HCT116 (cell line): ENCODE measurements at regions not wholly inside any gene's neighbourhood (a gene's known extent, or its start where the extent isn't known, plus 50 kb on each side); places are given as distances from the start of the nearest gene placed in this dataset.

Experiments used
- ATAC-seq: fragments of 200-7000 bp; cut with Tn5 transposase; 2 replicates; pipeline ENCODE4 v1.9.1; 2020; ENCODE audit warnings: mild to moderate bottlenecking, moderate library complexity
- BruUV-seq: library from RNA; stranded (reverse); fragments of 400-500 nt; replicated peaks from 2 replicates; lab custom pipeline; 2021; lab: Mats Ljungman, UMichigan
- CTCF ChIA-PET: fragments of 300-600 bp; sonication (Branson Sonifier 250); formaldehyde crosslinking; loops from one replicate; lab custom pipeline; 2021; ENCODE audit warnings: antibody characterized with exemption; lab: Charles Lee
- POLR2A ChIA-PET: fragments of 300-600, 350-600 bp; sonication (Branson Sonifier 250); formaldehyde crosslinking; loops from one replicate; lab custom pipeline; 2021; ENCODE audit warnings: antibody characterized with exemption; lab: Charles Lee
- RAD21 ChIA-PET, 2 experiments: fragments of 300-600 bp; sonication (Branson Sonifier 250); formaldehyde crosslinking; loops; one replicate each; lab custom pipeline; 2023; ENCODE audit warnings: low total read pairs in 2 of 2; ENCODE audit not compliant: uncharacterized antibody in 2 of 2, unreplicated experiment in 2 of 2, low non-redundant PET in 1 of 2; lab: Charles Lee
- DNase-seq: peaks from one replicate; pipeline ENCODE4 v3.0.0-alpha.2; 2010; ENCODE audit warnings: low read depth, low spot score
- H2AFZ ChIP-seq: fragments of 200-600 bp; shearing (Covaris generic), sonication (generic); 2 replicates; pipeline ENCODE4 v1.6.1; 2017; ENCODE audit warnings: low read depth, mixed run types, mixed read lengths, antibody characterized with exemption, low read length; ENCODE audit not compliant: poor library complexity, severe bottlenecking
- H3K27ac ChIP-seq: 2 replicates; pipeline ENCODE4 v1.5.1; 2012; ENCODE audit warnings: low read depth, low read length
- H3K27me3 ChIP-seq: fragments of 200-600 bp; sonication (generic); 2 replicates; pipeline ENCODE4 v1.6.1; 2016; ENCODE audit warnings: mixed run types, low read length, mixed read lengths; ENCODE audit not compliant: insufficient read depth
- H3K36me3 ChIP-seq, 2 experiments: fragments of 200-500 bp in 1 of 2; fragments of 200-600 bp in 1 of 2; sonication (Bioruptor generic) in 1 of 2; sonication (generic) in 1 of 2; 2 replicates each; pipeline versions ENCODE4 v1.5.1 to v1.6.1; 2014 to 2016; ENCODE audit warnings: low read length in 2 of 2, inconsistent platforms in 1 of 2, mixed read lengths in 1 of 2, mixed run types in 1 of 2; ENCODE audit not compliant: insufficient read depth in 2 of 2, control insufficient read depth in 1 of 2
- H3K4me1 ChIP-seq, 2 experiments: fragments of 200-600 bp in 1 of 2; sonication (generic) in 1 of 2; 2 replicates each; pipeline versions ENCODE4 v1.5.1 to v1.6.1; 2012 to 2017; ENCODE audit warnings: low read length in 2 of 2, inconsistent platforms in 1 of 2, mild to moderate bottlenecking in 1 of 2, mixed read lengths in 1 of 2, mixed run types in 1 of 2, moderate library complexity in 1 of 2; ENCODE audit not compliant: insufficient read depth in 2 of 2, control insufficient read depth in 1 of 2
- H3K4me2 ChIP-seq: fragments of 200-600 bp; sonication (generic); 2 replicates; pipeline ENCODE4 v1.6.1; 2017; ENCODE audit warnings: mixed run types, low read length, mixed read lengths
- H3K4me3 ChIP-seq, 2 experiments: fragments of 200-600 bp in 1 of 2; sonication (generic) in 1 of 2; replicated peaks in 1 of 2; 2 replicates each; pipeline ENCODE4 v1.5.1; 2011 to 2016; ENCODE audit warnings: low read length in 2 of 2, control low read depth in 1 of 2, low read depth in 1 of 2, mild to moderate bottlenecking in 1 of 2, mixed read lengths in 1 of 2, mixed run types in 1 of 2
- H3K79me2 ChIP-seq: fragments of 200-600 bp; sonication (generic); 2 replicates; pipeline ENCODE4 v1.6.1; 2017; ENCODE audit warnings: mild to moderate bottlenecking, mixed run types, low read length, moderate library complexity, mixed read lengths; ENCODE audit not compliant: insufficient read depth
- H3K9ac ChIP-seq: fragments of 200-600 bp; sonication (generic); 2 replicates; pipeline ENCODE4 v1.6.1; 2016; ENCODE audit warnings: low read length, mixed read lengths
- H3K9me2 ChIP-seq: fragments of 200-600 bp; sonication (generic), shearing (Covaris generic); 2 replicates; pipeline ENCODE4 v1.6.1; 2017; ENCODE audit warnings: mixed run types, mild to moderate bottlenecking, moderate library complexity; ENCODE audit not compliant: insufficient read depth
- H3K9me3 ChIP-seq, 2 experiments: fragments of 200-500 bp in 1 of 2; fragments of 200-600 bp in 1 of 2; sonication (Bioruptor generic) in 1 of 2; sonication (generic) in 1 of 2; 2 replicates each; pipeline ENCODE4 v1.6.1; 2014 to 2017; ENCODE audit warnings: low read length in 2 of 2, mixed read lengths in 2 of 2, inconsistent platforms in 1 of 2, low read depth in 1 of 2, mild to moderate bottlenecking in 1 of 2, mixed run types in 1 of 2, moderate library complexity in 1 of 2; ENCODE audit not compliant: control insufficient read depth in 1 of 2, insufficient read depth in 1 of 2
- H4K20me1 ChIP-seq: fragments of 200-600 bp; sonication (generic), shearing (Covaris generic); 2 replicates; pipeline ENCODE4 v1.6.1; 2017; ENCODE audit warnings: mixed run types, mild to moderate bottlenecking, moderate library complexity; ENCODE audit not compliant: insufficient read depth
- ATF3 ChIP-seq: IDR thresholded peaks from 2 replicates; pipeline ENCODE4 v1.6.1; 2012
- CTCF ChIP-seq, 3 experiments: fragments of 200-600 bp in 1 of 3; sonication (generic) in 1 of 3; IDR thresholded peaks in 2 of 3; conservative IDR thresholded peaks in 1 of 3; 2 replicates each; pipeline ENCODE4 v1.5.1; 2012 to 2017; ENCODE audit warnings: low read depth in 2 of 3, low read length in 2 of 3, antibody characterized with exemption in 1 of 3, borderline replicate concordance in 1 of 3, control low read depth in 1 of 3, mild to moderate bottlenecking in 1 of 3, mixed read lengths in 1 of 3, mixed run types in 1 of 3, moderate library complexity in 1 of 3; ENCODE audit not compliant: insufficient read depth in 1 of 3
- EZH2 ChIP-seq: fragments of 200-600 bp; sonication (generic); IDR thresholded peaks from 2 replicates; pipeline ENCODE4 v1.6.1; 2017; ENCODE audit warnings: antibody characterized with exemption, mixed run types
- EZH2phosphoT487 ChIP-seq: fragments of 200-600 bp; IDR thresholded peaks from 2 replicates; pipeline ENCODE4 v1.6.1; 2018; ENCODE audit warnings: antibody characterized with exemption, borderline replicate concordance
- JUND ChIP-seq: IDR thresholded peaks from 2 replicates; pipeline ENCODE4 v1.6.1; 2012
- POLR2A ChIP-seq: IDR thresholded peaks from 2 replicates; pipeline ENCODE4 v1.7.0; 2011; ENCODE audit warnings: borderline replicate concordance; ENCODE audit not compliant: insufficient read depth, insufficient read length; ENCODE audit errors: extremely low read depth
- RAD21 ChIP-seq: IDR thresholded peaks from 2 replicates; pipeline ENCODE4 v1.6.1; 2012; ENCODE audit warnings: low read depth, mild to moderate bottlenecking
- ZNF274 ChIP-seq: fragments of 200-500 bp; sonication (Bioruptor generic); IDR thresholded peaks from 2 replicates; pipeline ENCODE4 v1.6.1; 2014; ENCODE audit warnings: mild to moderate bottlenecking, low read depth, low read length, inconsistent platforms
- intact Hi-C: fragments of 100-400 bp; cut with micrococcal nuclease; formaldehyde crosslinking; loops from 2 replicates; pipeline ENCODE4 v1.10.0; 2022

- TF ChIP-seq ZNF274: no peak
Measured at GRCh38 chr22:22341736-22342135, 97.2 kb downstream of the VPREB1 start (continued).

GRCh38 chr22:22342697-22343580, 98.4 kb downstream of the VPREB1 start:
- RAD21 ChIA-PET: no interaction called here
- peak overlapping the region; percentile 54 for H2AFZ ChIP-seq
- no peaks in the 10 kb centered on the region for H4K20me1 ChIP-seq
- no peaks in the 10 kb centered on the region for H3K9me2 ChIP-seq
- peaks cover 25% of the 10 kb centered on the region; the same call in 1 of the 2 replicates for H3K27me3 ChIP-seq
- H3K9me3 ChIP-seq: no peaks in the 10 kb centered on the region
- no peak overlapping the region for H3K27ac ChIP-seq
- H3K79me2 ChIP-seq: no peaks in the 10 kb centered on the region
- ATAC-seq (peak; percentile 100), DNase-seq (peak; percentile 77)
- H3K36me3 ChIP-seq: no peaks in the 10 kb centered on the region
- no peak overlapping the region for H3K4me2 ChIP-seq
- TF ChIP-seq JUND (no peak), ATF3 (no peak), CTCF (IDR thresholded peaks at IDR 0.05 in 2 of 3, conservative IDR thresholded peaks at IDR 0.05 in 1 of 3; ENCODE audit: borderline replicate concordance in 1 of 3, insufficient read depth in 1 of 3, low read depth in 2 of 3, low read length in 2 of 3) (peak; percentile 46 to 97 (median 95); a peak in 5 of 6 replicates), EZH2 (no peak), RAD21 (peak; percentile 47), POLR2A (no peak), EZH2phosphoT487 (no peak)
- POLR2A ChIA-PET: no interaction called here
- H3K9ac ChIP-seq: no peak overlapping the region
- CTCF ChIA-PET: interaction anchor here (0.6 to 1.1 kb wide), 17 partner anchors 8 to 534 kb away, joined by 3 to 12 read pairs (median 5); no protein-coding TSS in a partner anchor
- peaks cover 0 to 1% of the 10 kb centered on the region in 2 experiments; a peak in 2 of 4 replicates for H3K4me1 ChIP-seq
- H3K4me3 ChIP-seq: no peak overlapping the region
- BruUV-seq: no TSS peak
- intact Hi-C loops: loop anchor here (10.0 kb wide), 1 partner anchor 138 kb away; no protein-coding TSS in a partner anchor
